Activated CD8-positive, alpha-beta T cell treated with anti-CD3 and anti-CD28 coated beads for 36 hours (primary cell): ENCODE measurements at regions not wholly inside any gene's neighbourhood (a gene's known extent, or its start where the extent isn't known, plus 50 kb on each side); places are given as distances from the start of the nearest gene placed in this dataset.

Source experiments
- ATAC-seq: fragments of 200-7000 bp; cut with Tn5 transposase; one replicate; pipeline ENCODE4 v1.10.0; 2021; ENCODE audit warnings: mild to moderate bottlenecking, moderate library complexity
- CTCF ChIA-PET: fragments of 350-600 bp; sonication (Branson Sonifier 250); formaldehyde crosslinking; loops from one replicate; lab custom pipeline; 2021; ENCODE audit warnings: antibody characterized with exemption; lab: Charles Lee
- POLR2A ChIA-PET: fragments of 350-600 bp; sonication (Branson Sonifier 250); formaldehyde crosslinking; loops from one replicate; lab custom pipeline; 2021; ENCODE audit warnings: antibody characterized with exemption; lab: Charles Lee
- DNase-seq: peaks from one replicate; pipeline ENCODE4 v3.0.0-alpha.2; 2020
- H3K27ac Mint-ChIP-seq: one replicate; pipeline ENCODE4 v1.8.0; 2021; ENCODE audit warnings: mild to moderate bottlenecking, mixed read lengths
- H3K27me3 Mint-ChIP-seq: one replicate; pipeline ENCODE4 v1.8.0; 2021; ENCODE audit warnings: mixed read lengths
- H3K36me3 Mint-ChIP-seq: one replicate; pipeline ENCODE4 v1.8.0; 2021; ENCODE audit warnings: low read depth, mixed read lengths
- H3K4me1 Mint-ChIP-seq: one replicate; pipeline ENCODE4 v1.8.0; 2021; ENCODE audit warnings: low read depth, mixed read lengths
- H3K4me3 Mint-ChIP-seq: one replicate; pipeline ENCODE4 v1.8.0; 2021; ENCODE audit warnings: mild to moderate bottlenecking, moderate library complexity, mixed read lengths
- H3K9me3 Mint-ChIP-seq: one replicate; pipeline ENCODE4 v1.8.0; 2021; ENCODE audit warnings: mixed read lengths
- CTCF ChIP-seq: fragments of 200-600 bp; IDR thresholded peaks from one replicate; pipeline ENCODE4 v1.8.0; 2022; ENCODE audit warnings: antibody characterized with exemption, mild to moderate bottlenecking
- intact Hi-C: fragments of 100-400 bp; cut with micrococcal nuclease; formaldehyde crosslinking; loops from one replicate; pipeline ENCODE4 v1.10.0; 2022

- Mint-ChIP-seq H3K36me3 (no peaks in the 10 kb centered on the region), H3K4me1 (peaks cover 6% of the 10 kb centered on the region), H3K27me3 (no peaks in the 10 kb centered on the region), H3K9me3 (no peaks in the 10 kb centered on the region), H3K27ac (no peak overlapping the region), H3K4me3 (no peak overlapping the region)
- POLR2A ChIA-PET: no interaction called here
- intact Hi-C loops: no loop called here
- no peak for DNase-seq
- CTCF ChIA-PET: no interaction called here
- no peak for ATAC-seq
- no peak for TF ChIP-seq CTCF
Measured at GRCh38 chr2:216320852-216321251, 51.4 kb downstream of the MARCHF4 start.

GRCh38 chr2:216319771-216320170, 52.5 kb downstream of the MARCHF4 start:
- no peak overlapping the region for H3K4me3 Mint-ChIP-seq
- ChIA-PET POLR2A (no interaction called here), CTCF (no interaction called here)
- intact Hi-C loops: no loop called here
- no peaks in the 10 kb centered on the region for H3K27me3 Mint-ChIP-seq
- no peak for TF ChIP-seq CTCF
- H3K4me1 Mint-ChIP-seq: peaks cover 6% of the 10 kb centered on the region
- H3K27ac Mint-ChIP-seq: no peak overlapping the region
- no peaks in the 10 kb centered on the region for H3K9me3 Mint-ChIP-seq
- ATAC-seq (no peak), DNase-seq (no peak)
- no peaks in the 10 kb centered on the region for H3K36me3 Mint-ChIP-seq

GRCh38 chr2:216318521-216318874, 53.8 kb downstream of the MARCHF4 start:
- H3K36me3 Mint-ChIP-seq: no peaks in the 10 kb centered on the region
- H3K4me3 Mint-ChIP-seq: no peak overlapping the region
- intact Hi-C loops: no loop called here
- ATAC-seq (no peak), DNase-seq (no peak)
- no peaks in the 10 kb centered on the region for H3K27me3 Mint-ChIP-seq
- H3K27ac Mint-ChIP-seq: no peak overlapping the region
- peaks cover 6% of the 10 kb centered on the region for H3K4me1 Mint-ChIP-seq
- POLR2A ChIA-PET: no interaction called here
- CTCF ChIA-PET: no interaction called here
- H3K9me3 Mint-ChIP-seq: no peaks in the 10 kb centered on the region
- no peak for TF ChIP-seq CTCF

- TF ChIP-seq CTCF: no peak
- ChIA-PET CTCF (no interaction called here), POLR2A (no interaction called here)
- Mint-ChIP-seq H3K9me3 (no peaks in the 10 kb centered on the region), H3K4me1 (peaks cover 6% of the 10 kb centered on the region), H3K36me3 (no peaks in the 10 kb centered on the region), H3K27me3 (no peaks in the 10 kb centered on the region), H3K27ac (no peak overlapping the region), H3K4me3 (no peak overlapping the region)
- ATAC-seq (no peak), DNase-seq (no peak)
- intact Hi-C loops: no loop called here
Measured at GRCh38 chr2:216317831-216318520, 54.3 kb downstream of the MARCHF4 start.

- H3K4me1 Mint-ChIP-seq: peaks cover 6% of the 10 kb centered on the region
- DNase-seq: no peak
- no peak for ATAC-seq
- ChIA-PET CTCF (interaction anchor here (0.7 kb wide), 1 partner anchor 277 kb away, joined by 3 read pairs; no protein-coding TSS in a partner anchor), POLR2A (no interaction called here)
- no peaks in the 10 kb centered on the region for H3K36me3 Mint-ChIP-seq
- TF ChIP-seq CTCF: no peak
- no peak overlapping the region for H3K27ac Mint-ChIP-seq
- H3K4me3 Mint-ChIP-seq: no peak overlapping the region
- no peaks in the 10 kb centered on the region for H3K9me3 Mint-ChIP-seq
- intact Hi-C loops: no loop called here
- no peaks in the 10 kb centered on the region for H3K27me3 Mint-ChIP-seq
Measured at GRCh38 chr2:216316743-216317142, 55.5 kb downstream of the MARCHF4 start.
